GM12875 (cell line): ENCODE measurements at regions not wholly inside any gene's neighbourhood (a gene's known extent, or its start where the extent isn't known, plus 50 kb on each side); places are given as distances from the start of the nearest gene placed in this dataset.

Experiments used
- H3K4me3 ChIP-seq: one replicate; pipeline ENCODE4 v1.5.1; 2011; ENCODE audit warnings: low read depth, low read length, control low read depth
- CTCF ChIP-seq: IDR thresholded peaks from 2 replicates; pipeline ENCODE4 v1.5.1; 2011; ENCODE audit warnings: low read depth, mild to moderate bottlenecking, control low read depth, inconsistent platforms, low read length, moderate library complexity, borderline replicate concordance; ENCODE audit not compliant: insufficient read depth

- no peak overlapping the region for H3K4me3 ChIP-seq
- TF ChIP-seq CTCF = no peak
Measured at GRCh38 chr11:80007616-80008015, 566.8 kb upstream of the TENM4 start.

DNA sequence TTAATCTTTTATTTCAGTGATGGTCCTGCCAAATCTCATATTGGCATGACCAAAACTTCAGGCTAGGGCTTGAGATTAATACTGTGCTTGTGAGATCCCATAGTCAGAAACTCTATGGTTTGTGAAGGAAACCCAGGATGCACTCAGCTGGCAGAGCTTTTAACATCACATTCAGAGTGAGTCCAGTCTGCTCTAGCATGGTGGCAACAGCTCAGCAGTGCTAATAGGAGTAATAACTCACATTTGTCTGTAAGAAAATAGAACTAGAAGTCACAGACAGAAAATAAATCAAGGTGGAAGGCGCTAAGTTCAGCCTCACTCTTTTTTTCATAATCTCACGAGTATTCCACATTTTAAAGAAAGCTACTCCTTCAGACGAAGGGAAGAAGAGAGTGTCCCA is 549.3 kb upstream of the TENM4 start:
- no peak for TF ChIP-seq CTCF

GRCh38 chr11:79982185-79982584 is 541.4 kb upstream of the TENM4 start:
- H3K4me3 ChIP-seq = no peak overlapping the region
- no peak for TF ChIP-seq CTCF

More for the DNA sequence above, 549.3 kb upstream of the TENM4 start:
- no peak overlapping the region for H3K4me3 ChIP-seq

- TF ChIP-seq CTCF = no peak
- H3K4me3 ChIP-seq = no peak overlapping the region
Measured at GRCh38 chr11:79980916-79981315, 540.1 kb upstream of the TENM4 start.

DNA sequence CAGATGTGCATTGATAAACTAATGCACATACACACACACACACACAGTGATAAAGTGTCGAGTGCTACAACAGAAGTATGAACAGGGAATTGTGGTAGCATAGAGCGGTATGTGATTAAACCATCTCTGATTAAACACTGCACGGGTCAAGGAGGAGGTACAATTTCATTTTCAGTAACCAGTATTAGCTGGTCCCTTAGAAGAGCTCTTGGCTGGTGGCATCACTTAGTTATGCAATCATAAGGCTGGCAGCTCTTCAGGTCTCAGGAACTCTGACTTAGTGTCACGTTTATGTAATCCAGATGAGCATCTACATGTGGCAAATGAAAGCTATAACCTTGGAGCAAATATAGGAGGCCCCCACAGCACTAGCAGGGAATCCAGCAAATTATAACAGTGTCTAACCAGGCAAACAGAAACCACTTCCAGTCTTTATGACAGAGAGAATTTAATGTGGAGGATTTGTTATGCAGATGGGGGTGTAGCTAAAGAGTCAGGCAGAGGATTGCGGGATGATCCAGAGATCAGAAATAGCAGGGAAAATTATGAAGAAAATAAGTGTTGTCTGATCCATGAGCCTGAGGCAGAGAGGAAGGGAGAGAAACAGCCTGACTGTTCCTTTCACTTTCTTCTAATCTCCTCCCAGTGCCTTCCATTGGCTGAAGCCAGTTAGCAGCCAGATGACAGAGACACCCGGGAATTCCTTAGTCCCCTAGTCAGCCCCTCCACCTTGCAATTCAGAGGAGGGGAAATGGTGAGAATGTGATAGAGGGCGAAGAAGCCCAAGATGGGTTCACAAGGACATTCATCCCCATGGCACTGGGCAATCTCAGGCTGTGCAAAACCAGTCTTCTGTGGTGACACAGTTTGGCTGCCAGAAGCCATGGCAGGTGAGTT is 533.1 kb upstream of the TENM4 start:
- no peak for TF ChIP-seq CTCF

GRCh38 chr11:79971255-79971654 is 530.4 kb upstream of the TENM4 start:
- TF ChIP-seq CTCF = no peak
- no peak overlapping the region for H3K4me3 ChIP-seq

More for the DNA sequence above, 533.1 kb upstream of the TENM4 start:
- H3K4me3 ChIP-seq = no peak overlapping the region

- no peak overlapping the region for H3K4me3 ChIP-seq
- no peak for TF ChIP-seq CTCF
Measured at GRCh38 chr11:79966592-79966991, 525.8 kb upstream of the TENM4 start.
